Fibroblast of skin of left biceps (primary cell): ENCODE measurements at regions not wholly inside any gene's neighbourhood (a gene's known extent, or its start where the extent isn't known, plus 50 kb on each side); places are given as distances from the start of the nearest gene placed in this dataset.

Experiments
- DNase-seq, 2 experiments: peaks; one replicate each; pipeline ENCODE4 v3.0.0-alpha.2; 2013; ENCODE audit warnings: low read depth in 2 of 2

DNA sequence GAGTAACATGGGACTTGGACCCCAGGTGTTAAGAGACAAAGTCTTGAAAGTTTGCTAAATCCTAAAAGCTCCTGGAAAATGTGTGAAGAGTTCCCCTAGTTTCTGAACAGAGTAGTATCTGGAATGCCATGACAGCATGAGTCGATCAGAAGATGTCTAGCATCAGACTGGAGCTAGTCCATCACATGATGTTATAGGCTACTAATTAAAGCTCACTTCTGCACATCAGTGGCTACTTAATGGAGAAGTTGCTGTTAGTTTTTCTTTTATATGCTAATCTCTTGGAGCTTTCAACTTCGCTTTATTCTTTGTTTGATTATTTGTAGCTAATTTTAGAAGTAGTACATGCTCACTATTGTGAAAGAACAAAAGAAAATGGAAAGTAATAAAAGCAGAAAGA is 471.3 kb upstream of the KLF4 start:
- no peak for DNase-seq

DNA sequence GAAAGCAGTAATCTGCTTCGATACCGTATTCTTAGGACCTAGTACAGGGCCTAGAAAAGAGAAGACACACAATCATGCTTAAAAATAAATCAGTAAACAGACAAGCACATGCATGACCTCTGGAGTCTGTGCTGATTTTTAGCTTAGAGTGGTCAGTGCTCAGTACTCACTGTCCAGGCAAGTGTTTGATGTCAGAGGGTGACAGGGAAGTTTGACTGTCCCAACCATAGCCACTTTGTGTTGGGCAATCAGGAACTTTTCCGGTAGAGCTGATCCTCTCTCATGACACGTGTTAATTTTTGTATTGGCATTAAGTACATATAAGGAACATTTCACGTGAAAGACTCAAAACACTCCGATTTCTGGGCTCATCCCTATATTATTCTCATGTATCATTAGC is 464.7 kb upstream of the KLF4 start:
- no peak for DNase-seq

DNA sequence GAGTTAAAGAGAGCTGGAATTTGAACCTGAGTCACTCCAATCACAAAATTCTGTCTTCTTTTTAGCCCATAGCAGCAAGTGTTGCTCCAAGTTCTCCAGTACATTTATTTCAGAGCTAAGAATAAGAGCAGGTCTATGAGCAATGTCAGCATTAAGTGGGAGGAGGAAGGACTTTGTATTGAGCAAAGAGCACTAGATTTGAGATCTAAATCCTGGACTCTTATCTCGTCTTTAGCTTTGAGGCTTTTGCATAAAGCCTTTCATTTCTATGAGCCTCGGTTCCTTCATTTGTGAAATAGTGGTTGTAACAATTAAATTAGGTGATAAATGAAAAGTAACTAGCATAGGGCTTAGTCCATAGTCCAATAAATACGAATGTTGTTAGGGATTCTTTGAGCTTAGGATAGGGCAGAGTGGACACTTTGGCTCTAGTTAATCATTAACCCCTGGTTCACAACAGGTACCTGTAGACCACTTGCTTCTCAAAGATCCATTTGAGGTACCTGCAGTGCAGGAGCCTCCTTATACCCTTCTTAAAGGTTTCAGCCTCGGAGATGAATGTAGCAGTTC is 464.1 kb upstream of the KLF4 start:
- no peak for DNase-seq

DNA sequence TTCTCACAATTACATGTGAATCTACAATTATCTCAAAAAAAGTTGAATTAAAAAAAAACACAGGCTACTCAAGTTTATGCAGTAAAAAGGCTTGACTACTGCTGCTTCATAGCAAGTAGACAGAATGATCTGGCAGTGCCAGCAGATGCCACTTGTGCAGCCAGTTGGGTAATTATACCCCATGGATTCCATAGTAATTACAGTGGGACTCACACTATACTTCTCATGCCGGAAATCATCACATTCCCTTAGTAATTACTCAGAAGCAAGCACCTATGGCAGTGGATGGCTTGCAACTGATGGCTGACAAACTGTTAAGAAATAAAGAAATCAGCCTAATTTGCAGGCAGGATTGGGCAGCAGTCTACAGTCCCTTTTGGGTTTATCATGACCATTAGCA is 463.2 kb upstream of the KLF4 start:
- no peak for DNase-seq

DNA sequence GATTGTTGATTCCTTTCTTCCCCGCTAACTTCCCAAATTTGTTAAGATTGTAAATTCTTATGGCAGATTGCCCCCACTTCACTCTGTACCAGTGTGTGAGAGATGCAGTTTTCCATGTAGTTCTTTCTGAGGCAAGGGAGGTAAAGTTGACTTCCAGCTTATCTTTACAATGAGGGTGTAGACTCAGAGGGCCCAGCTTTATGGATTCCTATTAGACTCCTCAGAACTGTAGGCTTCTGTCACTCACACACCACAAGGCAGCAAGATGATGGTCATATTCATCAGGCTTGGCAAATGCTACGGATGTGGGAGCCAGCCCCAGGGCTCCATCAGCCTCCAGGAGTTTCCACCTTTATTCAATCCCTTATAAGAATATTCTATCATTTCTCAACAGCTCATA is 461.9 kb upstream of the KLF4 start:
- DNase-seq: no peak

DNA sequence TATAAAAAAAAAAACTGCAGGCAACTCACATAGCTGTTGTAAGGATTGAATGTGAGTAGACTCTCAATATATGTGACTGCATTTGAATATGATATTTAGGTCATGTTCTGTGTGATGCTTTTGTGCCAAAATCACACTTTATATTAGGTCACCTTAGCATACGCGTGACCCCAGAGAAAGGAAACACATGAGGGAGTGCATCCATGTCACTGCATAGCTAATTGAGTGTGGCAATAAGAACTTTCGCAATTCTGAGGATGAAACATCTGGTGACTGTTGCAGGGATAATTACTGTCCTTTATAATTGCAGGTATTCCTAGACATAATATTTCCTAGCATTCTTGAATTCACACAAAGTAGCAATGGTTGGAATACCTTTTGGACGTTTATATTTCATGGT is 459.5 kb upstream of the KLF4 start:
- no peak for DNase-seq

DNA sequence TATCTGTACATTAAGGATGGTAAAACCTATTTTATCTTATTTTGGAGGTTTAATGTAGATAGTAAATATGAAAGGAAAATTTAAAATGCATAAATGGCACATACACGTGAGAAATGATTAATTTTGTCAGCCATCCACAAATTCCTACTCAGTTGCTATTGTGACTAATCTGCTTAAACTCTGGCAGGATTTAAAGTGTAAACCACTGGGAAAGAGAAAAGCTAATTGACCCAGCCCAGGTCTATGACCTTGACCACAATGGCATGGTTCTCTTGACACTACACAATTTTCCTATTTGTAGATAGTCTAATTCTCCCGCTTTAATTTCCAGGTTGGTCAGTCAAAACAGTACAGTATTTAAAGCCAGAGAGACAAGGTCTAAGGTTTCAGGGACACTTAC is 459.0 kb upstream of the KLF4 start:
- DNase-seq: no peak

DNA sequence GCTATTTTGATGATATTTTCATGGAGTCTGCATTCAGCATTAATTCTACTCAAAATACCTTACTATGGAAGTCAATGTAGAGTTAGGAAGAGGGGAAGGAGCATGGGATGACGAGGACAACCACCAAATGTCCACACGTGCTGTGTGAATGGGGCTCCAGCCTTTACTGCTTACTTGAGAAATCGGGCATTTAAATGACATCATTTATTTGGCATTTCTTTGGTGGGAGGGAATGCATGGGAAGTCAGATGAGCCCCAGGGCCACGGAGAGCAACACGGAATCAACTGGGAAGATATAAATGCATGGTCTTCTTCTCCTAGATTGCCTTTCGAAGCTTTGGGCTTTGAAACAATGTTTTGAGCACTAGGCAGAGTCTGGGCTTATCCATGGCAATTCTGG is 458.5 kb upstream of the KLF4 start:
- DNase-seq: no peak

DNA sequence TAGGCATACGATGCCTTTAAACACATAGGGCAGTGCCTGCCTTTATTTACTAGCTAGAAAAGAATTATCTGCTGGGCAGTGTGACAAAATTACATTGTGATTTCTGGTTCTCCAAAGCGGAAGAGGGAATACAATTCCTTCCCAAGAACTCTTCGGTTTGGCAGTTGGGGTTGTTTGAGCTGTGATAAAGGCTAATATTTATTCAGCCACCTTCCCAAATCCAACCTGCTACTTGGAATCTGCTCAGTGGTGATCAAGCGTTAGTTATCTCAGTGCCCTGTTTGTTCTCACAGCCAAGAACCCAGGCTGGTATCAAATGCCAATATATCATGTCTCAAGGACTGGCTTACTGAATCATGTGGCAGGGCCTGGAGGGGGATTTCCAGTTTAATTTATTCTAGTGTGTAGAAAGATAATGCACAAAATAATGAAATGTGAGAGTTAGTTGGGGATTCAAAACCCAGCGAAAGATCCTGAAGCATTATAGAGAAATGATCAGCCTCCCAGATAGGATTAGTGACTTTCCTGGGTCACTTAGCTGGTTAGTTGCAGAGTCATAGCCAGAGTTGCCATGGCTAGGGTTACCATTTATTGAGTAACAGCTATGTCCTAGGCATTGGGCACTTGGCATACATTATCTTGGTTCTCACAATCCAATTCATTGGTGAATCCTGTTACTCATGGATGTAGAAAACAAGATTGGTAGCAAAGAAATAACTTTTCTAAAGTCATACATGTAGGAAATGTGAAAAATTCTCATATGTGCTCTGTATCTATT is 457.0 kb upstream of the KLF4 start:
- DNase-seq: no peak

DNA sequence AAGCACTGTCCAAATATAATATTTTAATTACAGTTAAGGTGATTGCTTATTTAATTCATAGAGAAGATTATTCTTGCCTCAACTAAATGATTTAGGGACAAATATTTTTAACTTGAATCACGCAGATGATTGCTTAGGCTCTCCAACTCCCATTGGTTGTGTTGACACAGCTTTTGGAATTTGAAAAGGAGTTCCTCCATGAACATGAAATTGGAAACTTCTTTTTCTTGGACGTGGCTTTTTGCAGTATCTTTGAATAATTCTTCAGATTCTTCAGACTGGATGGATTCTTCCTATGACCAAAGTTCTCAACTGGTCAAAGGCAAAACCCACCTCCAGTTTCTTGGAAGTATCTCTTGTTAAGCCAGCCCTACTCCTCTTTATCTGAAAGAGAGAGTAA is 456.4 kb upstream of the KLF4 start:
- no peak for DNase-seq

DNA sequence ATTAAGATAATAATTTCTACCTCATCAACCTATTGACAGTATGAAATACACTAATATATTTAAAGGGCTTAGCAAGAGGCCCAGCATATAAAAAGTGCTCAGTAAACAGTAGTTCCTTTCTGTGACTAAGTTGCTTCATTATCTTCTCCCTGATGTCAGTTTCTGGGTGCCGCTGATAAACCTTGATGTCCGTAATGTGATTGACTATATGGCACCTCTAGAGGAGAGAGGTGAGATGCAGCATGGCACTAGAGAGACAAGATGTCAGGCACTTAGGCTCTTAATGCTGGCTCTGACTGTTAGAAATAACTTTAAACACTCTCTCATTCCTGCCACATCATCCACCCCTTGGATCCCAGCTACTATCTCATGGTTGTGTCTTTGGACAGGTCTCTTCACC is 455.9 kb upstream of the KLF4 start:
- no peak for DNase-seq

DNA sequence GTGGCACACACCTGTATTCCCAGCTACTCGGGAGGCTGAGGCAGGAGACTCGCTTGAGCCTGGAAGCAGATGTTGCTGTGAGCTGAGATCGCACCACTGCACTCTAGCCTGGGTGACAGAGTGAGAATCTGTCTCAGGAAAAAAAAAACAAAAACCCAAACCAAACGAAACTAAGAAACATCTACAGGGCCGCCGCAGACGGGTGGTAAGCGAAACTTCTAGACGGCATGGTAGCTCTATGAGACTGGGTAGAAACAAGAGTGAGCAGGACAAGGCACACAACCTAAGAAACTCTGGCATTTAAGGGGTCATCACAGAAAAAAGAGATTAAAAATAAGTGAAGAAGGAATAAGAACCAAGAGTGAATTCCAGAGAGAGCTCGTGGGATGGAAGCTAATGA is 454.8 kb upstream of the KLF4 start:
- no peak for DNase-seq

DNA sequence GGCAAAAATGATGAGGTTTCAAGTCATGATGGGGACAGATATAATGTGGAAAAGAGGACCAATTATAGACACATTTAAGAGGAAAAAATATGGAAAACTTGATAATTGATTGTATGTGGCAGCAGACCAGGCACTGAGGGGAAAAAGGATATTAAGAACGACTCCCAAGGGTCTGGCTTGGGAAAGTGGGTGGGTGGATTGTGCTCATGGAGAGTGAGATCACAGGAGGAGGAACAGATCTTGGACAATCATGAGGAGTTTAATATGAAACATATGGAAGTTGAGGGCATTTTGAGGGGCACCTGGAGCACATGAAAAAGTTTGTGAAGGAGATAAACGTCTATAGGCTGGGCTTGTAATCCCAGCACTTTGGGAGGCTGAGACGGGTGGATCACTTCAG is 454.3 kb upstream of the KLF4 start:
- DNase-seq: no peak

DNA sequence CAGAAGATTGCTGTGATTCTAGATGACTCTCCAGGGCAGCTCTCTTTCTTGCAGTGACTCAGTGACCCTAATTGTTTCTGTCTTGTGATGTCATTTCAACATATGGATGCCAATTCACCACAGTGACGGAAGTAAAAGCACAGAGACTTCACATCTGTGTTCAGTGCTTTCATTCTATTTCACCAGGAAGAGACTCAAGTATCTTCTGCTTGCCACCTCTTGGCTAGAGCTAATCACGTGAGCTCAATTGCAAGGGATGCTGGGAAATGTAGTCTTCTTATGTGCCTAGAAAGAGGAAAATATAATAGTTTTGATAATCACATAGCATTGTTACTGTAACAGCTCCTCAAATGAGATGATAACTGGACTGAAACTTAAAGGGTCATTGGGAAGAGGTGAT is 453.3 kb upstream of the KLF4 start:
- no peak for DNase-seq

DNA sequence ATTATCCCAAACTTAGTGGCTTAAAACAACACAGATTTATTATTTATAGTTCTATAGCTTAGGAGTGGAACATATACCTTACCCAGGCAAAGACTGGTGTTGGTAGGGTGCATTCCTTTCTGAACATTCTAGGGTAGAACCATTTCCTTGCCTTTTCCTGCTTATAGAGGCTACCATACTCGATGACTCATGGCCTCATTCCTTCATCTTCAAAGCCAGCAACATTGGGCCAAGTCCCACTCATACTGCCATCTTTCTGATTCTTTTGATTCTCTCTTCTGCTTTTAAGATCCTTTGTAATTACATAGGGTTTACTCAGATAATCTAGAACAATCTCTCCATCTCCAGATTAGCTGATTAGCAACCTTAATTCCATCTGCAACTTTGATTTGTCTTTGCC is 452.7 kb upstream of the KLF4 start:
- no peak for DNase-seq

DNA sequence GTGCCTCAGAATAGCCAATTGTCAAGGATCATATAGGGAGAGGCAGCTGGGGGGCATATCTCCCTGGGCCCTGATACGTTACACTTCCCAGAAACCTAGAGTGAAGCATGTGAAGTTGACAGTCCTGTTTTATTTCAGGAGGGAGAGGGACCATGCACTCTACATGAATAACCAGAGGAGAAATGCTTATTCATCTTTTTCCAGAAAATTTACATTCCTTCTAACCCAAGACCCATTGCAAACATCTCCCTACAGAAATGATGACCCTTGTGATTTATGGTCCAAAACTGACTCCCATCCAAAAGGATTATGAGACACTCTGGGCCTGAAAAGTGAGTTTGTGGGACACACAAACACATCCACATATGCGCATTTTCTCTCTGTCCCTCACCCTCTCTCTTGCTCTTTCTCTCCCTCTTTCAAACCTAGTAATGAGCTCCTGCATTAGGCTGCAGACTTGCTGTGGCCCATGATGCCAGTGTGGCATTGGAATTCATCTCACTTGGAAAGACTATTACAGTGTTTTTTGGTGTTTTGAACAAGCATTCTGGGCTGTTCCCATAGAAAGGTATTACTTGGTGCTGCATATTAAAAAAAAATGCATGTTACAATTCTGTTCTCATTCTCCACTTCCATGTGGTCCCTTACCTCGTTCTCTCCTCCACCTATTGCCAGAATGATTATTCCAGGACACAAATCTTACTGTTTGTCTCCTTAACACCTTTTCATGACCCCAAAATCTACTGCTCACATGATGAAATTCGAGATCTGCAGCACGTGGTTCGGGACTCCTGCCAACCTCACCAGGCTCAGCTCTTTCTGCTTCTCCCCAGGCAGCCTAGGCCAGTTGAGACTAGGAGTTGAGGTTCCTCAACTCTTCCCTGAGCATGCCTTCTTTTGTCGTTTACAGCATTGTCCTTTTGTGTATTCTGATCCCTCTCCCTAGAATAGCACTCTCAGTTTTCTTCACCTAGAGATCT is 451.3 kb upstream of the KLF4 start:
- DNase-seq: peak; percentile 62 to 65

DNA sequence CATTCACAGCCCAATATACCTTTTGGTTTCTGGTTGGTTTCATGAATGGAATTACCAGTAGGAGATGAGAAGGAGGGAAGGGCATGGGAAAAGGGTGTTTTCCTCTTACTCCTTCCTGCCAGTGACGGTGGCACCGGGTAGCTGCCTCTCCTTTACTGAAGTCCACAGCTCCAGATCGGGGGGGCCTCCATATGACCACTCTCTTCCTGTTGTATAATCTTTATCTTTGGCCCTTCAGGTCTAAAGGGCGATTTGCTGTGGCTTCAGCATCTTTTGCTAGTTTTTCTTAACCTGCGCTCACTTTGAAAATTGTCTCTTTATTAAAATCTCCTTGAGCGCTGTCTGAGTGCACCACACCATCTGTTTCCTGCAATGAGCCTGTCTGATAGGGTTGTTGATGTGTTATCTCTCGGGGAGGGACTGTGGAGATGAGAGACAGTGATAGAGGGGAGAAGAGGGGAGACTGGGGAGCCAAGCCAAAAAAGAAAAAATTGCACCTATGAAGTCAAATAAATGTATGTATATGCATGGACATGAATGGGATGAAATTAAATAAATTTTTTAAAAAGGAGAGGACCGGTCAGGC is 449.3 kb upstream of the KLF4 start:
- no peak for DNase-seq

DNA sequence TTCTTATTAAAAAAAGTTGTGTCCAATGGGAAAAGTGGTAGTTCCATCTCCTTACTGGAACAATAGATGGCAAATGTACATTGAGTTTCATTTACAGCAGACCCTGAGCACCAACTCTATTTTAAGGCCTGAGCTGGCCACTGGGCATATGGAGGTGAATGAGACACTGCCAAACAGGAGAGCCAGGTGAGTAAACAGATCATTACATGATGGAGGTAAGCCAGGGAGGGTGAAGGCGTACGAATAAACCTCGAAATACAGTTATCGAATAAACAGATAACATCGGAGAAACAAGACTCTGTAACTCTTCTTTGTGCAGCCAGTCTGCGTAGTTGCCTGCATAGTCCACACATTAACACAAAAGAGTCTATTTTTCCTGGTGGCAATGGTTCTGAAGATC is 446.4 kb upstream of the KLF4 start:
- DNase-seq: no peak

DNA sequence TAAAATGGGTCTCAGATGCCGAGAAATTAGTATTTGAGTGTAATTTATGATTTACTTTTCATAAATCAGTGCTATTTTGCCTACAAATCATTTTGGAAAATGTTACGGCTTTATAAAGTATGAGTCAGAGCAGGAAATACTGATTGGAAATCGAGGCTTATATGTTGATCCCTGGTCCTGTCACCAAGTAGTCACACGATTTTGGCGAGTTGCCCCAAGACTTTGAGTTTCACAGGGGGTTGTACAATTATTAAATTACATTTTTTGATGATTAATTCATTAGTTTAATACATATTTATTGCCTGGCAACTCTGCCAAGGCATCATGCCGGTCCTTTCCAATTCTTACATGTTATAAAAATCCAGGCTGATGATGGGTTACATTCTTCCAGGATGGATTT is 443.9 kb upstream of the KLF4 start:
- DNase-seq: no peak

DNA sequence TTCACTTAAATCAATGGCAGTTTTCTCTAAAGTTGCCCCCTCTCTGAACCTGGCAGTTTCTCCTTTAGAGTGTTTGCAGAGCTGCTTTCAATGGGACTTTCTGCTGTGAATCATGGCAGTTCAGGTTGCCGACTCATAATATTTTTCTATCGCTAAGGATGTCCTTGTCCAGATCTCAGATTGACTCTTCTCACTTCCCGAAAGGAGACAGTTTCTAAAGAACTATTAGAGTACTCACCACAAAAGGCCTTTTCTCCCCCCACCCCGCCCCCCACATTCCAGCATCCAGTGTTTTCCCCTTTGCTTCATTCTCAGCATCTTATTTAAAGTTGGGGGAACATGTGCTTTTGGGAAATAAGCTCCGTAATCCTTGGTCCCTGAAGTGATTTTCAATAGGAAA is 443.5 kb upstream of the KLF4 start:
- peak; percentile 78 to 84 for DNase-seq

DNA sequence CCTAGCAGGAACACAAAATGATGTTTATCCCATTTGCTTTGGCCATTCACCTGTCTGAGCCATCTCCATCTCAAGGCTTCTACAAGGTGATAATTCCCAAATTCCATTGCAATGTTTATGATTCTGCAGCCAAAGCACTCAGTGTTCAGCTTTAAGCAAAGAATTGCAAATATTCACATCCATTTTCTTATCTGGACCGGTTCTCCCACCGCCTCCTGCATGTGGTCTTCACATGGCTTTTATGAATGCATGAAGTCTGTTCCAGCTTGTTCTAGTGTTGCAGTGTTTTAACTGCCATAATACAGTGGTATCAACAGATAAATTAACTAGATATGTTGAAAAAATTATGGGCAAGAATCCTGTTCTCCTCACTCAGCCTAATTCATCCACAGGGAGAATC is 443.0 kb upstream of the KLF4 start:
- no peak for DNase-seq

DNA sequence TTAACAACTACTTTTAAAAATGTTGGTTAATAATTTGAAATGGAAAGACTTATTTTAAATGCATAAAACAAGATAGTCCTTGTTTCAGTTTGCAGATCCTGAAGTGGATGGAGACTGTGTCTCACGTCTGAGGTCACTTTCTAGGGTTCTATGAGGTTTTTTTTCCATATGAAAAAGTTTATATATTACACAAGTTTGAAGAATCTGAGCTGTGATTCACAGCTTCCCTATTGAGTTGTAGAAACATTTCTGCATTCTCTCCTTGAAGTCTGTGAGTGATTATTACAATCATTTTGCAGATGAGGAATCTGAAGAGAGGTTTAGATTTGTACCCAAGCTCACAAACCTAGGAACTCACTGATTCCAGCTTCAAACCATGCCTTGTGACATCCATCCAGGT is 442.5 kb upstream of the KLF4 start:
- DNase-seq: peak; percentile 61 to 66
